IPS DF 4.7 (cell line): ENCODE measurements at regions not wholly inside any gene's neighbourhood (a gene's known extent, or its start where the extent isn't known, plus 50 kb on each side); places are given as distances from the start of the nearest gene placed in this dataset.
A peak's percentile ranks its signal among the peaks of the same experiment; 100 is the strongest.
"Not testable (repeated sequence)": the region's sequence is repeated elsewhere in the genome, so short reads cannot be mapped to it uniquely, and the experiment has no call there.

Source experiments
- DNase-seq: peaks from one replicate; pipeline ENCODE4 v3.0.0-alpha.2; 2013; ENCODE audit warnings: low spot score; ENCODE audit errors: extremely low read depth

- not testable (repeated sequence) for DNase-seq
Measured at GRCh38 chr5:62994842-62995241, 416.2 kb downstream of the LRRC70 start.

GRCh38 chr5:62985749-62986148, 407.1 kb downstream of the LRRC70 start:
- no peak for DNase-seq

- DNase-seq, result no peak
Measured at GRCh38 chr5:62982348-62982747, 403.7 kb downstream of the LRRC70 start.

GRCh38 chr5:62980884-62981283, 402.3 kb downstream of the LRRC70 start:
- no peak for DNase-seq

- DNase-seq, result no peak
Measured at GRCh38 chr5:62979472-62979871, 400.9 kb downstream of the LRRC70 start.

- peak; percentile 46 for DNase-seq
Measured at GRCh38 chr5:62977661-62978060, 399.0 kb downstream of the LRRC70 start.

- DNase-seq, result no peak
Measured at GRCh38 chr5:62974623-62975022, 396.0 kb downstream of the LRRC70 start.

- no peak for DNase-seq
Measured at GRCh38 chr5:62969409-62970120, 390.9 kb downstream of the LRRC70 start.

- DNase-seq, result no peak
Measured at GRCh38 chr5:62964428-62964827, 385.8 kb downstream of the LRRC70 start.

- no peak for DNase-seq
Measured at GRCh38 chr5:62960781-62961180, 382.2 kb downstream of the LRRC70 start.

- no peak for DNase-seq
Measured at GRCh38 chr5:62956597-62956996, 378.0 kb downstream of the LRRC70 start.

- no peak for DNase-seq
Measured at GRCh38 chr5:62954578-62954977, 376.0 kb downstream of the LRRC70 start.

GRCh38 chr5:62948301-62948700, 369.7 kb downstream of the LRRC70 start:
- DNase-seq, result no peak

GRCh38 chr5:62942384-62942783, 363.8 kb downstream of the LRRC70 start:
- DNase-seq, result no peak

- no peak for DNase-seq
Measured at GRCh38 chr5:62938927-62939326, 360.3 kb downstream of the LRRC70 start.

GRCh38 chr5:62937661-62938558, 359.3 kb downstream of the LRRC70 start:
- DNase-seq, result no peak

GRCh38 chr5:62935660-62936059, 357.0 kb downstream of the LRRC70 start:
- DNase-seq, result no peak

GRCh38 chr5:62934319-62934718, 355.7 kb downstream of the LRRC70 start:
- no peak for DNase-seq

- no peak for DNase-seq
Measured at GRCh38 chr5:62933261-62933660, 354.6 kb downstream of the LRRC70 start.

GRCh38 chr5:62931153-62931950, 352.7 kb downstream of the LRRC70 start:
- no peak for DNase-seq

GRCh38 chr5:62922191-62922590, 343.6 kb downstream of the LRRC70 start:
- DNase-seq, result no peak

- DNase-seq, result no peak
Measured at GRCh38 chr5:62920856-62921255, 342.2 kb downstream of the LRRC70 start.
